ENCODE measurements at regions not wholly inside any gene's neighbourhood (a gene's known extent, or its start where the extent isn't known, plus 50 kb on each side); places are given as distances from the start of the nearest gene placed in this dataset.
"Not testable (repeated sequence)": the region's sequence is repeated elsewhere in the genome, so short reads cannot be mapped to it uniquely, and the experiment has no call there.

DNA sequence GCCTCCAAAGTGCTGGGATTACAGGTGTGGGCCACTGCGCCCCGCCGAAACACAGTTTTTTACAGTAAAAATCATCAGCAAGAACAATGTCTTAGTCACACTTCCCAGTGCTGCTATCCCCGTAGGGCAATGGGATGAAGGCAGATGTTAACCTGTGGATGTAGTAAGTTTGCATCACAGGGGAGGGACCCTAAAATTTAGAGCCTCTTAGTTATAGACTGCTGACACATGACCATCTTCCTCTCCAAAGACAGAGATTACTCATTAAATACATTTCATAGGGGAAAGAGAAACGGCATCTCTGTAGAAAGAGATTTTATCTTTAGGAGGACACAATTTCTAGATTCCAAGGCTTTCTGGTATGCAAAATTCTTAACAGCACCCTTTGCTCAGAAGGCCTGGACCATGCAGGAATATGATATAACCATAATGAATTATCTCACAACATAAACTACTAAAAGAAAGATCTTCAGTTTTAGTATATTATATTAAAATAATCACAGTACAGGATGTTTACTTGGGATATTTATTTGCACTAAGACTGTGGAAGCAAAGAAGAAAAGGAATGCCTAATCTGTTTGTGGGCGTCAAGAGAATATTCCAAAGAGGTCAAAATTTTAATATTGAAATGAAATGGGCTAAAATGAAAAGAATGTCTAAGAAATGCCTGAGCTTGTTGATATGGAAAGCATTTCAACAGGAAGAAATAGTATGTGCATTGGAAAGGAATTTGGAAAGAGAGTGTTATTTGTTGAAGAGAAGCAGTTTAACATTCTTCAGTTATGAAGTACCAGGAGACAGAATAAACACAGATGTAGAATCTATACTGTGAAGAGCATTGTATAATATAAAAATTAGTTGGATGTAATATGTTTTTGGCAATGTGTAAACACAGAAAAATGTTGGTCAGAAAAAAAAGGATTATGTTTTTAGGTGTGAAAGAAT is 1228.3 kb upstream of the CHAC2 start:
- no peak for DNase-seq

GRCh38 chr2:52537588-52537987 is 1230.0 kb upstream of the CHAC2 start:
- in situ Hi-C loops (cut with HindIII; ENCODE audit: low pct_ligation_motif_present, low pct_unique_long_range_greater_than_20kb, low sequenced_read_pairs) = no loop called here
- DNase-seq = no peak

More for the DNA sequence above, 1228.3 kb upstream of the CHAC2 start:
- in situ Hi-C loops (cut with HindIII; ENCODE audit: low pct_ligation_motif_present, low pct_unique_long_range_greater_than_20kb, low sequenced_read_pairs) = no loop called here

DNA sequence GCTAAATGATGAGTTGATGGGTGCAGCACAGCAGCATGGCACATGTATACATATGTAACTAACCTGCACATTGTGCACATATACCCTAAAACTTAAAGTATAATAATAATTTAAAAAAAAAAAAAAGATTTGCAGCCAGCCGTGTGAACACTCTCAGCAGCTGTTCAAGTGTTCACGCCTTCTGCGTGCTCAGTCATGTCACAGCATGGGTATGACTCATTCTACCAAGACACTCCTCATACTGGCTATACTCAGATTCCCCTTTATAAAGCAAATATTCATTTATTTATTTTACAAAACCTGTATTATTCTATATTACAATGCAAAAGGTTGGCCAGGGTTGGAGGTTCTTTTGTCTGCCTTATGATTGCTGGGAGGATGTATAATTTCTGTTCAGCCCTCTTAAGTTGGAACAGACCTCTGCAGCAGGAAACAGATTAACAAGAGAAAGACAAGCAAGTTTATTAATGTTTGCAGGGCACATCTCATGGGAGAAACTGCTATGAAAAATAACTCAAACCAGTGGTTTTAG is 1230.6 kb upstream of the CHAC2 start:
- DNase-seq = no peak
- in situ Hi-C loops (cut with HindIII; ENCODE audit: low pct_ligation_motif_present, low pct_unique_long_range_greater_than_20kb, low sequenced_read_pairs) = no loop called here

GRCh38 chr2:52532956-52533355 is 1234.6 kb upstream of the CHAC2 start:
- DNase-seq = no peak
- in situ Hi-C loops (cut with HindIII; ENCODE audit: low pct_ligation_motif_present, low pct_unique_long_range_greater_than_20kb, low sequenced_read_pairs) = no loop called here

DNA sequence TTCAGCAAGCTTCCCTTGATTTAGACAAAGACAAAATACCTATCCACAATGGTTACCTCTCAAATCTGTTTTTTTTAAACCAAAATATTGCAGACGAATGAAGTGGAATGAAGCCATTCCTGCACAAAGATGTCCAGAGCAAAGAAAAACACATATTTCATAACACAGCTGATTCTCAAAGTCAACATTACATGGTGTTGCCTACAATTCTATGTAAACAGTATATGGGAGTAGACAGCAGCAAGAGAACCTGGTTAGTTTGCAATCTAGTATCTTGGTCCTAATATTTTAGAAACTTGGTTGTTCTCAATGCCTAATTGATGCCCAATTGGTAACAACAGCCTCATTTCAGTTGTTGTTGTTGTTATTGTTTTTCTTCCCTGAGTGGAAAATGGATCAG is 1240.9 kb upstream of the CHAC2 start:
- in situ Hi-C loops (cut with HindIII; ENCODE audit: low pct_ligation_motif_present, low pct_unique_long_range_greater_than_20kb, low sequenced_read_pairs) = no loop called here
- no peak for DNase-seq

GRCh38 chr2:52520644-52521043 is 1247.0 kb upstream of the CHAC2 start:
- in situ Hi-C loops (cut with HindIII; ENCODE audit: low pct_ligation_motif_present, low pct_unique_long_range_greater_than_20kb, low sequenced_read_pairs) = no loop called here
- no peak for DNase-seq

- DNase-seq = no peak
- in situ Hi-C loops (cut with HindIII; ENCODE audit: low pct_ligation_motif_present, low pct_unique_long_range_greater_than_20kb, low sequenced_read_pairs) = no loop called here
Measured at GRCh38 chr2:52518678-52519077, 1248.9 kb upstream of the CHAC2 start.

- no peak for DNase-seq
- in situ Hi-C loops (cut with HindIII; ENCODE audit: low pct_ligation_motif_present, low pct_unique_long_range_greater_than_20kb, low sequenced_read_pairs) = no loop called here
Measured at GRCh38 chr2:52512760-52513159, 1254.8 kb upstream of the CHAC2 start.

- in situ Hi-C loops (cut with HindIII; ENCODE audit: low pct_ligation_motif_present, low pct_unique_long_range_greater_than_20kb, low sequenced_read_pairs) = no loop called here
- no peak for DNase-seq
Measured at GRCh38 chr2:52510432-52510831, 1257.2 kb upstream of the CHAC2 start.

- in situ Hi-C loops (cut with HindIII; ENCODE audit: low pct_ligation_motif_present, low pct_unique_long_range_greater_than_20kb, low sequenced_read_pairs) = no loop called here
- DNase-seq = no peak
Measured at GRCh38 chr2:52502476-52502860, 1265.1 kb upstream of the CHAC2 start.

- in situ Hi-C loops (cut with HindIII; ENCODE audit: low pct_ligation_motif_present, low pct_unique_long_range_greater_than_20kb, low sequenced_read_pairs) = no loop called here
Measured at GRCh38 chr2:52501715-52502475, 1265.7 kb upstream of the CHAC2 start.

GRCh38 chr2:52500561-52500960 is 1267.0 kb upstream of the CHAC2 start:
- in situ Hi-C loops (cut with HindIII; ENCODE audit: low pct_ligation_motif_present, low pct_unique_long_range_greater_than_20kb, low sequenced_read_pairs) = no loop called here
- DNase-seq = no peak

More at GRCh38 chr2:52501715-52502475, 1265.7 kb upstream of the CHAC2 start:
- DNase-seq = no peak

GRCh38 chr2:52498077-52498750 is 1269.4 kb upstream of the CHAC2 start:
- no peak for DNase-seq
- in situ Hi-C loops (cut with HindIII; ENCODE audit: low pct_ligation_motif_present, low pct_unique_long_range_greater_than_20kb, low sequenced_read_pairs) = no loop called here

GRCh38 chr2:52495816-52496215 is 1271.8 kb upstream of the CHAC2 start:
- in situ Hi-C loops (cut with HindIII; ENCODE audit: low pct_ligation_motif_present, low pct_unique_long_range_greater_than_20kb, low sequenced_read_pairs) = no loop called here
- DNase-seq = no peak

- DNase-seq = no peak
- in situ Hi-C loops (cut with HindIII; ENCODE audit: low pct_ligation_motif_present, low pct_unique_long_range_greater_than_20kb, low sequenced_read_pairs) = no loop called here
Measured at GRCh38 chr2:52477166-52477565, 1290.4 kb upstream of the CHAC2 start.

- DNase-seq = no peak
- in situ Hi-C loops (cut with HindIII; ENCODE audit: low pct_ligation_motif_present, low pct_unique_long_range_greater_than_20kb, low sequenced_read_pairs) = no loop called here
Measured at GRCh38 chr2:52475590-52475989, 1292.0 kb upstream of the CHAC2 start.

- in situ Hi-C loops (cut with HindIII; ENCODE audit: low pct_ligation_motif_present, low pct_unique_long_range_greater_than_20kb, low sequenced_read_pairs) = no loop called here
- no peak for DNase-seq
Measured at GRCh38 chr2:52474091-52474490, 1293.5 kb upstream of the CHAC2 start.

- in situ Hi-C loops (cut with HindIII; ENCODE audit: low pct_ligation_motif_present, low pct_unique_long_range_greater_than_20kb, low sequenced_read_pairs) = no loop called here
- no peak for DNase-seq
Measured at GRCh38 chr2:52473526-52473925, 1294.1 kb upstream of the CHAC2 start.

GRCh38 chr2:52470457-52470856 is 1297.1 kb upstream of the CHAC2 start:
- in situ Hi-C loops (cut with HindIII; ENCODE audit: low pct_ligation_motif_present, low pct_unique_long_range_greater_than_20kb, low sequenced_read_pairs); DNase-seq: not testable (repeated sequence)
